Adrenal gland (tissue), 9 donors: ENCODE measurements at regions not wholly inside any gene's neighbourhood (a gene's known extent, or its start where the extent isn't known, plus 50 kb on each side); places are given as distances from the start of the nearest gene placed in this dataset.
"Not testable (repeated sequence)": the region's sequence is repeated elsewhere in the genome, so short reads cannot be mapped to it uniquely, and the experiment has no call there.

Experiments
- DNase-seq, 7 donors: peaks; one replicate each; pipeline ENCODE4 v3.0.0-alpha.2; 2019 to 2020
- H3K27ac ChIP-seq, 5 donors: fragments of 200-600 bp; sonication (generic) in 4 of 5; 1 replicate in 3 of 5; 2 replicates in 2 of 5; pipeline versions ENCODE4 v1.5.1 to v1.8.0; 2016 to 2020; ENCODE audit warnings: mild to moderate bottlenecking in 1 of 5
- H3K27me3 ChIP-seq: fragments of 200-600 bp; 2 replicates; pipeline ENCODE4 v1.8.0; 2021
- H3K36me3 ChIP-seq, 2 donors: fragments of 200-600 bp; replicated peaks in 1 of 2; 1 replicate in 1 of 2; 2 replicates in 1 of 2; pipeline versions ENCODE4 v1.5.1 to v1.8.0; 2018 to 2022
- H3K4me1 ChIP-seq, 2 donors: fragments of 200-600 bp; replicated peaks in 1 of 2; 1 replicate in 1 of 2; 2 replicates in 1 of 2; pipeline versions ENCODE4 v1.5.1 to v1.8.0; 2018 to 2021
- H3K4me3 ChIP-seq, 4 donors: fragments of 200-600 bp; sonication (generic) in 3 of 4; one replicate each; pipeline ENCODE4 v1.5.1; 2016 to 2018
- H3K9me3 ChIP-seq, 3 donors: fragments of 200-600 bp; sonication (generic) in 1 of 3; replicated peaks in 1 of 3; 1 replicate in 2 of 3; 2 replicates in 1 of 3; pipeline versions ENCODE4 v1.5.1 to v1.8.0; 2016 to 2021
- CTCF ChIP-seq, 6 experiments: fragments of 450-650 bp in 4 of 6; fragments of 200-600 bp in 2 of 6; sonication (generic) in 1 of 6; IDR thresholded peaks; 1 replicate in 5 of 6; 2 replicates in 1 of 6; pipeline versions ENCODE4 v1.5.1 to v1.8.0; 2016 to 2021; ENCODE audit warnings: antibody characterized with exemption in 6 of 6, mild to moderate bottlenecking in 2 of 6, moderate library complexity in 1 of 6
- POLR2A ChIP-seq, 2 donors: fragments of 450-650 bp; IDR thresholded peaks; one replicate each; pipeline ENCODE4 v1.6.1; 2017; ENCODE audit warnings: antibody characterized with exemption in 2 of 2, mild to moderate bottlenecking in 2 of 2, moderate library complexity in 1 of 2
- WGBS, 4 donors: extraction: QIAGEN DNeasy Blood & Tissue Kit in 2 of 4; methylation state at CpG; one replicate each; pipeline versions ENCODE4 v1.1.5 to v1.1.7; 2013 to 2017; 5-methylcytosine and 5-hydroxymethylcytosine counted together
- intact Hi-C, 2 donors: fragments of 100-400 bp; cut with DNase I; formaldehyde crosslinking; loops; one replicate each; pipeline versions ENCODE4 v1.14.1 to v1.15.0; 2022 to 2023
- donor health status: healthy with polysubstance abuse.
- donor health status: Bipolar disorder and iron deficiency.
- donor health status: DM: yes; HTN: yes; CAD: no.
- donor health status: DM: no; HTN: no; CAD: no.
- donor health status: DM: no; HTN: no; CAD: no.

- Histone ChIP-seq H3K36me3 (no peaks in the 10 kb centered on the region), H3K9me3 (no peaks in the 10 kb centered on the region), H3K4me1 (no peaks in the 10 kb centered on the region), H3K27me3 (no peaks in the 10 kb centered on the region), H3K27ac (no peak overlapping the region), H3K4me3 (no peak overlapping the region)
- TF ChIP-seq POLR2A (IDR thresholded peaks at IDR 0.05) (no peak), CTCF (IDR thresholded peaks at IDR 0.05) (no peak)
- peak in 1 of 7 donors; percentile 9 for DNase-seq
- intact Hi-C loops = no loop called here
- WGBS, 4 donors = 86 to 92% (median 89%) methylated on average over 4 to 6 of the region's 6 CpGs
Measured at GRCh38 chr2:239593455-239593854, 192.6 kb upstream of the HDAC4 start.

GRCh38 chr2:239592629-239593290 lies 191.9 kb upstream of the HDAC4 start:
- intact Hi-C loops, H3K9me3 ChIP-seq, H3K27me3 ChIP-seq, DNase-seq, H3K27ac ChIP-seq, H3K4me1 ChIP-seq, H3K36me3 ChIP-seq, H3K4me3 ChIP-seq: not testable (repeated sequence)
- 83 to 95% (median 91%) methylated on average over 8 to 15 of the region's 16 CpGs for WGBS, 4 donors

GRCh38 chr2:239590995-239591915 lies 190.4 kb upstream of the HDAC4 start:
- DNase-seq = peak in 1 of 7 donors; percentile 4
- no peaks in the 10 kb centered on the region for H3K27me3 ChIP-seq
- no peak overlapping the region for H3K27ac ChIP-seq
- no peaks in the 10 kb centered on the region for H3K36me3 ChIP-seq
- no peak overlapping the region for H3K4me3 ChIP-seq
- intact Hi-C loops = no loop called here
- TF ChIP-seq POLR2A (IDR thresholded peaks at IDR 0.05) (no peak), CTCF (IDR thresholded peaks at IDR 0.05) (no peak)
- H3K4me1 ChIP-seq = no peaks in the 10 kb centered on the region
- 84 to 96% (median 92%) methylated on average over 14 to 21 of the region's 21 CpGs for WGBS, 4 donors
- H3K9me3 ChIP-seq = no peaks in the 10 kb centered on the region

- intact Hi-C loops = no loop called here
- no peaks in the 10 kb centered on the region for H3K9me3 ChIP-seq
- no peak overlapping the region for H3K4me3 ChIP-seq
- H3K27ac ChIP-seq = no peak overlapping the region
- no peaks in the 10 kb centered on the region for H3K27me3 ChIP-seq
- WGBS, 4 donors = 80 to 100% (median 93%) methylated on average over 3 to 5 of the region's 5 CpGs
- H3K4me1 ChIP-seq = no peaks in the 10 kb centered on the region
- no peaks in the 10 kb centered on the region for H3K36me3 ChIP-seq
- TF ChIP-seq CTCF (IDR thresholded peaks at IDR 0.05) (no peak), POLR2A (IDR thresholded peaks at IDR 0.05) (no peak)
- no peak for DNase-seq
Measured at GRCh38 chr2:239590276-239590675, 189.5 kb upstream of the HDAC4 start.
